ENCODE measurements at regions not wholly inside any gene's neighbourhood (a gene's known extent, or its start where the extent isn't known, plus 50 kb on each side); places are given as distances from the start of the nearest gene placed in this dataset.

GRCh38 chr16:11420895-11421294, 75.6 kb downstream of the RMI2 start:
- in situ Hi-C loops (cut with HindIII; ENCODE audit: low pct_ligation_motif_present, low sequenced_read_pairs): no loop called here
- Histone ChIP-seq H3K27ac (no peak overlapping the region), H3K36me3 (replicated peaks) (no peaks in the 10 kb centered on the region), H3K27me3 (replicated peaks) (no peaks in the 10 kb centered on the region), H3K4me3 (ENCODE audit: low read depth, low read length) (no peak overlapping the region)
- TF ChIP-seq CTCF (IDR thresholded peaks at IDR 0.05; ENCODE audit: low read depth, low read length, missing control alignments): no peak
- DNase-seq: no peak

- DNase-seq: no peak
- in situ Hi-C loops (cut with HindIII; ENCODE audit: low pct_ligation_motif_present, low sequenced_read_pairs): no loop called here
- H3K27me3 ChIP-seq (replicated peaks): no peaks in the 10 kb centered on the region
- TF ChIP-seq CTCF (IDR thresholded peaks at IDR 0.05; ENCODE audit: low read depth, low read length, missing control alignments): no peak
- no peak overlapping the region for H3K4me3 ChIP-seq (ENCODE audit: low read depth, low read length)
- no peak overlapping the region for H3K27ac ChIP-seq
- H3K36me3 ChIP-seq (replicated peaks): no peaks in the 10 kb centered on the region
Measured at GRCh38 chr16:11422381-11423314, 77.4 kb downstream of the RMI2 start.

GRCh38 chr16:11423315-11424117, 78.3 kb downstream of the RMI2 start:
- TF ChIP-seq CTCF (IDR thresholded peaks at IDR 0.05; ENCODE audit: low read depth, low read length, missing control alignments): no peak
- Histone ChIP-seq H3K4me3 (ENCODE audit: low read depth, low read length) (no peak overlapping the region), H3K36me3 (replicated peaks) (no peaks in the 10 kb centered on the region), H3K27ac (no peak overlapping the region), H3K27me3 (replicated peaks) (no peaks in the 10 kb centered on the region)
- DNase-seq: no peak
- in situ Hi-C loops (cut with HindIII; ENCODE audit: low pct_ligation_motif_present, low sequenced_read_pairs): no loop called here

GRCh38 chr16:11424118-11424460, 78.8 kb downstream of the RMI2 start:
- no peaks in the 10 kb centered on the region for H3K27me3 ChIP-seq (replicated peaks)
- in situ Hi-C loops (cut with HindIII; ENCODE audit: low pct_ligation_motif_present, low sequenced_read_pairs): no loop called here
- no peak for DNase-seq
- no peak overlapping the region for H3K27ac ChIP-seq
- no peak for TF ChIP-seq CTCF (IDR thresholded peaks at IDR 0.05; ENCODE audit: low read depth, low read length, missing control alignments)
- H3K36me3 ChIP-seq (replicated peaks): no peaks in the 10 kb centered on the region
- no peak overlapping the region for H3K4me3 ChIP-seq (ENCODE audit: low read depth, low read length)

- no peak overlapping the region for H3K4me3 ChIP-seq (ENCODE audit: low read depth, low read length)
- no peak for TF ChIP-seq CTCF (IDR thresholded peaks at IDR 0.05; ENCODE audit: low read depth, low read length, missing control alignments)
- in situ Hi-C loops (cut with HindIII; ENCODE audit: low pct_ligation_motif_present, low sequenced_read_pairs): no loop called here
Measured at GRCh38 chr16:11425140-11425539, 79.9 kb downstream of the RMI2 start.

More at GRCh38 chr16:11425140-11425539, 79.9 kb downstream of the RMI2 start:
- Histone ChIP-seq H3K27ac (no peak overlapping the region), H3K27me3 (replicated peaks) (no peaks in the 10 kb centered on the region), H3K36me3 (replicated peaks) (no peaks in the 10 kb centered on the region)
- no peak for DNase-seq

Measured in brain microvascular endothelial cell (primary cell).